Nephron (organoid): ENCODE measurements at regions not wholly inside any gene's neighbourhood (a gene's known extent, or its start where the extent isn't known, plus 50 kb on each side); places are given as distances from the start of the nearest gene placed in this dataset.

Experiments
- H3K27ac Mint-ChIP-seq, 3 experiments: 2 replicates each; pipeline ENCODE4 v1.8.0; 2020; ENCODE audit warnings: mixed read lengths in 3 of 3, mild to moderate bottlenecking in 2 of 3, moderate library complexity in 1 of 3
- H3K27me3 Mint-ChIP-seq: 2 replicates; pipeline ENCODE4 v1.8.0; 2021; ENCODE audit warnings: low read depth, mild to moderate bottlenecking, moderate library complexity, mixed read lengths
- H3K36me3 Mint-ChIP-seq: 2 replicates; pipeline ENCODE4 v1.8.0; 2020; ENCODE audit warnings: low read depth, mixed read lengths
- H3K4me1 Mint-ChIP-seq: 2 replicates; pipeline ENCODE4 v1.8.0; 2020; ENCODE audit warnings: mixed read lengths
- H3K4me3 Mint-ChIP-seq, 3 experiments: 2 replicates each; pipeline ENCODE4 v1.8.0; 2020; ENCODE audit warnings: mild to moderate bottlenecking in 3 of 3, mixed read lengths in 3 of 3, moderate library complexity in 2 of 3
- H3K9me3 Mint-ChIP-seq: 2 replicates; pipeline ENCODE4 v1.8.0; 2020; ENCODE audit warnings: mixed read lengths
- CTCF ChIP-seq, 3 experiments: fragments of 200-600 bp; sonication (generic); IDR thresholded peaks; one replicate each; pipeline ENCODE4 v1.5.0; 2021; ENCODE audit warnings: antibody characterized with exemption in 3 of 3; ENCODE audit not compliant: unreplicated experiment in 3 of 3

GRCh38 chr9:72424131-72424530, 59.1 kb upstream of the ZFAND5 start:
- no peaks in the 10 kb centered on the region for H3K9me3 Mint-ChIP-seq
- no peaks in the 10 kb centered on the region for H3K27me3 Mint-ChIP-seq
- H3K27ac Mint-ChIP-seq, result no peak overlapping the region
- H3K4me1 Mint-ChIP-seq, result no peaks in the 10 kb centered on the region
- no peaks in the 10 kb centered on the region for H3K36me3 Mint-ChIP-seq
- no peak overlapping the region for H3K4me3 Mint-ChIP-seq
- no peak for TF ChIP-seq CTCF (IDR thresholded peaks at IDR 0.05; ENCODE audit: unreplicated experiment in 3 of 3)

- Mint-ChIP-seq H3K4me1 (no peaks in the 10 kb centered on the region), H3K4me3 (no peak overlapping the region), H3K9me3 (no peaks in the 10 kb centered on the region), H3K27ac (no peak overlapping the region), H3K36me3 (no peaks in the 10 kb centered on the region), H3K27me3 (no peaks in the 10 kb centered on the region)
- no peak for TF ChIP-seq CTCF (IDR thresholded peaks at IDR 0.05; ENCODE audit: unreplicated experiment in 3 of 3)
Measured at GRCh38 chr9:72422214-72422613, 57.2 kb upstream of the ZFAND5 start.

GRCh38 chr9:72420783-72421182, 55.8 kb upstream of the ZFAND5 start:
- H3K4me1 Mint-ChIP-seq, result no peaks in the 10 kb centered on the region
- H3K36me3 Mint-ChIP-seq, result no peaks in the 10 kb centered on the region
- H3K27me3 Mint-ChIP-seq, result no peaks in the 10 kb centered on the region
- H3K9me3 Mint-ChIP-seq, result no peaks in the 10 kb centered on the region
- no peak overlapping the region for H3K4me3 Mint-ChIP-seq
- TF ChIP-seq CTCF (IDR thresholded peaks at IDR 0.05; ENCODE audit: unreplicated experiment in 3 of 3), result no peak
- H3K27ac Mint-ChIP-seq, result no peak overlapping the region

GRCh38 chr9:72415948-72416347, 50.9 kb upstream of the ZFAND5 start:
- Mint-ChIP-seq H3K36me3 (no peaks in the 10 kb centered on the region), H3K27ac (no peak overlapping the region), H3K4me1 (no peaks in the 10 kb centered on the region), H3K9me3 (no peaks in the 10 kb centered on the region), H3K27me3 (peaks cover 3% of the 10 kb centered on the region), H3K4me3 (no peak overlapping the region)
- no peak for TF ChIP-seq CTCF (IDR thresholded peaks at IDR 0.05; ENCODE audit: unreplicated experiment in 3 of 3)

GRCh38 chr9:72415163-72415562, 50.2 kb upstream of the ZFAND5 start:
- no peak overlapping the region for H3K27ac Mint-ChIP-seq
- peaks cover 3% of the 10 kb centered on the region for H3K27me3 Mint-ChIP-seq
- H3K4me3 Mint-ChIP-seq, result no peak overlapping the region
- no peaks in the 10 kb centered on the region for H3K4me1 Mint-ChIP-seq
- no peak for TF ChIP-seq CTCF (IDR thresholded peaks at IDR 0.05; ENCODE audit: unreplicated experiment in 3 of 3)
- no peaks in the 10 kb centered on the region for H3K9me3 Mint-ChIP-seq
- H3K36me3 Mint-ChIP-seq, result no peaks in the 10 kb centered on the region
